ENCODE measurements at regions not wholly inside any gene's neighbourhood (a gene's known extent, or its start where the extent isn't known, plus 50 kb on each side); places are given as distances from the start of the nearest gene placed in this dataset.

DNA sequence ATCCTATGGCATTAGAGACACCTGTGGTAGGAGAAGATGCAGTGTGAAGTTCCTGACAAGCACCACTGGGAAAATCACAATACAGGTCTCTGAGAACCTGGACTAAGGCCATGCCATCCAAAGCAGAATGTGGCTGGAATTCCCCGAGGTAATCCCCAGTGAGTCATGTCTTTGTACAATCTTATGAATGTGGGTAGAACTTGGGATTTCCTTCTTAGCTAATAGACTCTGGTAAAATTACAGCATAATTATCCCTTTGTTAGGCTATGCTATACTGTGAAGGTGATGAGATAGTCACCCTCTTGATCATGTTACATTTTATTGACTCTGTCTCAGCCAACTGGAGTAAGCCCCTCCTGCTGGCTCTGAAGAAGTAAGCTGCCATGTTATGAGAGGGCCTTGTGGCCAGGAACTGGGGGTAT, 224.3 kb upstream of the DCN start:
- ATAC-seq = no peak
- Histone ChIP-seq H3K36me3 (no peaks in the 10 kb centered on the region), H3K27ac (no peak overlapping the region), H3K9me3 (no peaks in the 10 kb centered on the region), H3K4me1 (no peaks in the 10 kb centered on the region), H3K4me3 (no peak overlapping the region), H3K27me3 (no peaks in the 10 kb centered on the region)
- 88% methylated on average over 1 of the region's 1 CpG; no CpG with 5 or more reads in 1 of the 2 donors for WGBS, 2 donors (ENCODE audit: low coverage in 1 of 2)
- TF ChIP-seq POLR2A (IDR thresholded peaks at IDR 0.05) (no peak), POLR2AphosphoS5 (IDR thresholded peaks at IDR 0.05) (no peak), EP300 (IDR thresholded peaks at IDR 0.05) (no peak)
- TF ChIP-seq, protein P1, sequence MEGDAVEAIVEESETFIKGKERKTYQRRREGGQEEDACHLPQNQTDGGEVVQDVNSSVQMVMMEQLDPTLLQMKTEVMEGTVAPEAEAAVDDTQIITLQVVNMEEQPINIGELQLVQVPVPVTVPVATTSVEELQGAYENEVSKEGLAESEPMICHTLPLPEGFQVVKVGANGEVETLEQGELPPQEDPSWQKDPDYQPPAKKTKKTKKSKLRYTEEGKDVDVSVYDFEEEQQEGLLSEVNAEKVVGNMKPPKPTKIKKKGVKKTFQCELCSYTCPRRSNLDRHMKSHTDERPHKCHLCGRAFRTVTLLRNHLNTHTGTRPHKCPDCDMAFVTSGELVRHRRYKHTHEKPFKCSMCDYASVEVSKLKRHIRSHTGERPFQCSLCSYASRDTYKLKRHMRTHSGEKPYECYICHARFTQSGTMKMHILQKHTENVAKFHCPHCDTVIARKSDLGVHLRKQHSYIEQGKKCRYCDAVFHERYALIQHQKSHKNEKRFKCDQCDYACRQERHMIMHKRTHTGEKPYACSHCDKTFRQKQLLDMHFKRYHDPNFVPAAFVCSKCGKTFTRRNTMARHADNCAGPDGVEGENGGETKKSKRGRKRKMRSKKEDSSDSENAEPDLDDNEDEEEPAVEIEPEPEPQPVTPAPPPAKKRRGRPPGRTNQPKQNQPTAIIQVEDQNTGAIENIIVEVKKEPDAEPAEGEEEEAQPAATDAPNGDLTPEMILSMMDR (IDR thresholded peaks at IDR 0.05) = no peak

DNA sequence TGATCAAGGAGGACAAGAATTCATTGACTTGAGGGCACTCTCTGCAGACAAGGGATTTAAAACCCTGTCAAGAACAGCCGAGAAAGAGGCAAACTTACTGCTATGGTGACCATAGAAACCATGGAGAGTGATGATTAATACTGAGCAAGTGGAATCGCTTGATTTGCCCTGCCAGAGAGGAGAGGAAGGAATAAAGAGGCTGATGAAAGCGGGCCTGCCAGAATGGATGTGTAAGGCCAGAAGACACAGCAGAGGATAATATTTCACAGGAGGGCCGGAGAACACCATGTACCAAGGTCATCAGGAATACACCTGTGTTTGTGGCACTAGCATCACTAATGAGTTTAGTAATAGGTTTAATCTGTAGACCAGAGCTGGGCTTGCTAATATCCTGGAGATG, 221.8 kb upstream of the DCN start:
- Histone ChIP-seq H3K36me3 (no peaks in the 10 kb centered on the region), H3K9me3 (no peaks in the 10 kb centered on the region), H3K4me1 (no peaks in the 10 kb centered on the region), H3K4me3 (no peak overlapping the region), H3K27me3 (no peaks in the 10 kb centered on the region), H3K27ac (no peak overlapping the region)
- TF ChIP-seq, protein P1 (IDR thresholded peaks at IDR 0.05) = no peak
- TF ChIP-seq POLR2A (IDR thresholded peaks at IDR 0.05) = no peak
- no peak for TF ChIP-seq EP300 (IDR thresholded peaks at IDR 0.05)
- TF ChIP-seq POLR2AphosphoS5 (IDR thresholded peaks at IDR 0.05) = no peak
- no peak for ATAC-seq
- WGBS, 2 donors (ENCODE audit: low coverage in 1 of 2) = 81 to 87% methylated on average over 4 of the region's 4 CpGs

DNA sequence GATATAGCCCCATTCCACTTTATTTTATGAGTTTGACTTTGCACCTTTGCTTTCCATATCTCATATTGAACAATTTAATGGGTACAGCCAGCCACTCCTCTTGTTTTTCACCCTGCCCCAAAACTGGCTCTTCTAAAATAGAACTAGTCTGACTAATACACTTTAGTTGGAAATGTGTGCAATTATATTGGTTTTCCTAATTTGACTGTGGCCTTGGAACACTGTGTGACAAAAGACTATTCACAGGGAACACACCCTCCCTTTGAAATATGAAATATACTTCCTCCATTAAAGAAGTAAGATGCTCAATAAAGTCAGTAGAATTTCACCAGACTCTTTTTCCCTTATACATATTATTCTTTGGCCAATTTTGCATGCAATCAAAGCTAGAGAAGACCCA, 218.6 kb upstream of the DCN start:
- Histone ChIP-seq H3K9me3 (no peaks in the 10 kb centered on the region), H3K4me1 (no peaks in the 10 kb centered on the region), H3K4me3 (no peak overlapping the region), H3K36me3 (no peaks in the 10 kb centered on the region), H3K27me3 (no peaks in the 10 kb centered on the region), H3K27ac (no peak overlapping the region)
- ATAC-seq = no peak
- TF ChIP-seq POLR2AphosphoS5 (IDR thresholded peaks at IDR 0.05) (no peak), POLR2A (IDR thresholded peaks at IDR 0.05) (no peak)

DNA sequence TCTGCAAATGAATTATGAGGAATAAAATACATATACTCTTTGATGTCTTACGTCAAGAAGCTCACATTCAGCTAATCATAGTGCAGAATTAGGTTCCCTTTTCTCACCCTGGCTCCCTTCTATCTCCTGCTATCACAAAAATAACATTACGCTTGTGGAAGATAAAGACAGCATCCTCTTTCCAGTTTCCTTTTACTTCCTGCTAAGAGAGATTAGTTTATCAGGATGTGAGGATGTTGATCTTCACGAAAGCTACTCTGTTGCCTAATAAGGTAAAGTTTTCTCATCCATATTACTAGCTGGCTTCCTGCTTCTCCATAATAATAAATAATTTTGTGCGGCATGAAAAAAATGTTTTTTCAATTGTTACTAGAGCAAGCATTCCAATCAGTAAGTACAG, 217.7 kb upstream of the DCN start:
- no peaks in the 10 kb centered on the region for H3K4me1 ChIP-seq
- no peaks in the 10 kb centered on the region for H3K27me3 ChIP-seq
- H3K36me3 ChIP-seq = no peaks in the 10 kb centered on the region
- H3K9me3 ChIP-seq = no peaks in the 10 kb centered on the region
- no peak overlapping the region for H3K27ac ChIP-seq
- ATAC-seq = no peak
- 50 to 80% methylated on average over 4 of the region's 4 CpGs for WGBS, 2 donors (ENCODE audit: low coverage in 1 of 2)
- TF ChIP-seq POLR2AphosphoS5 (IDR thresholded peaks at IDR 0.05) (no peak), EP300 (IDR thresholded peaks at IDR 0.05) (no peak), POLR2A (IDR thresholded peaks at IDR 0.05) (no peak)
- TF ChIP-seq, protein P1 (IDR thresholded peaks at IDR 0.05) = no peak
- no peak overlapping the region for H3K4me3 ChIP-seq

DNA sequence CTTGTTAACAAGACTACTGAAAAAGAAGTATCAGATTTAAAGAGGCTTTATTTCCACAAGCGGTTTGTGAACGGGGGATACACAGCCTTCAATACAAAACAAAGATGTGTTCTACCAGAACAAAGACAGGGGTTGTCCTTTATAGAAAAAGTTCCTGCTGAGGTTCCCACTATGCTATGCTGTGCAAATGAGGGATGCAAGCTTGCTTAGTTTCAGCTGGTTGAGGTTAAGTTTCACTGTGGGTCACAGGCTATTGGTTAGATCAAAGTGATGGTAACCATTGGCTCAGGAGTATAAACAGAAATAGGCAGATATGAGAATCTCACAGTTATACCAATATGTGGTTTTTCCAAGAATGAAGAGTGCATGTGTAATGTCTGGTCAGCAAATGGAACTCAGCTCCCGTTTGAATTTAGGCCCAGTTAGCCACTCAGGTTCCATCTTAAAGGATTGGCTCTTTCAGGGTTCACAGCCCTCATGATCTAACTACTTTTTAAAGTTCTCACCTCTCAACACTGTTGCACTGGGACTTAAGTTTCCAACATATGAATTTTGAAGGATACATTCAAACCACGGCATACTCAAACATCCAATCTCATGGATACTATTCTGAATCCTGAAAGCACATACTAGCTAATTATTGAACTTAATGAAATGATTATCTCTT, 215.4 kb upstream of the DCN start:
- no peak for ATAC-seq
- Histone ChIP-seq H3K4me3 (no peak overlapping the region), H3K36me3 (no peaks in the 10 kb centered on the region), H3K4me1 (no peaks in the 10 kb centered on the region), H3K27ac (no peak overlapping the region), H3K9me3 (no peaks in the 10 kb centered on the region), H3K27me3 (no peaks in the 10 kb centered on the region)
- TF ChIP-seq POLR2AphosphoS5 (IDR thresholded peaks at IDR 0.05) (no peak), POLR2A (IDR thresholded peaks at IDR 0.05) (no peak), EP300 (IDR thresholded peaks at IDR 0.05) (no peak)
- TF ChIP-seq, protein P1 (IDR thresholded peaks at IDR 0.05) = no peak
- WGBS, 2 donors (ENCODE audit: low coverage in 1 of 2) = 87 to 89% methylated on average over 4 of the region's 4 CpGs
